CD4-positive, alpha-beta T cell treated with Interleukin-15 for 1 hour (primary cell): ENCODE measurements at regions not wholly inside any gene's neighbourhood (a gene's known extent, or its start where the extent isn't known, plus 50 kb on each side); places are given as distances from the start of the nearest gene placed in this dataset.

Experiments
- DNase-seq: peaks from one replicate; pipeline ENCODE4 v3.0.0-alpha.2; 2020

DNA sequence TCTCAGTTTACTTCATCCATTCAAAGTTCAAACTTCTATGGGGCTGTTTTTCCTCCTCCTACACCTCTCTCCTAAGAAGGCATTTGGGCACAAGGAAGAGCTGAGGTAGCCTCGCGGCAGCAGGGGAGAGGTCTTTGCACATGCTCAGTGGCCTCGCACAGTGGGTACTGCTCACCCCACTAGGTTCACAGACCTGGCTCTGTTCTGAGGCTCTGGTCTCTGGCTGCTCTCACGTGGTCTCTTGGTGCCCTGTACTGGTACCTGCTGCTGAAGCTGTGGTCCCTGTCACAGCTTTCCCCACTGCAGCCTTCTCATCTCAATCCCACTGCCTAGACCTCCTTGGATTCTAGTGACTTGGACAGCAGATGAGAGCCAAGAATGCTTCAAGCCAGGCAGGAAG is 134.7 kb upstream of the CRY1 start:
- no peak for DNase-seq

DNA sequence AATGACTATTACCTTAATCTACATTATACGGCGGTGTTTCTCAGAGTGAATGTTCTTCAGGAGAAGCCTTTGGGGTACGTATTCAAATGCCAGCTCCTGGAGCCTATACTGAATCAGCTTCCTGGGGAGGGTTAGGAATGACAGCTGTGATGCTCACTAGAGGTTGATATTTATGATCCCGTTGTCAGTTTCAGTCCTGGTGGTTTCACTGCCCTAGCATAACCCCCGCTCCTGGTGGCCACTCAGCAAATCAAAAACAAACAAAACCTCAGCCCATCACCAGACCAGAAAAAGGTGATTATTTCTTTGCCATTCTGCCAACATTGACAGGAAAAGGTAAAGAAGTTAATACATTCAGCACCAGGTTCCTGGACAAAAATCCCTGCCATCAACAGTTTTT is 136.5 kb upstream of the CRY1 start:
- no peak for DNase-seq

DNA sequence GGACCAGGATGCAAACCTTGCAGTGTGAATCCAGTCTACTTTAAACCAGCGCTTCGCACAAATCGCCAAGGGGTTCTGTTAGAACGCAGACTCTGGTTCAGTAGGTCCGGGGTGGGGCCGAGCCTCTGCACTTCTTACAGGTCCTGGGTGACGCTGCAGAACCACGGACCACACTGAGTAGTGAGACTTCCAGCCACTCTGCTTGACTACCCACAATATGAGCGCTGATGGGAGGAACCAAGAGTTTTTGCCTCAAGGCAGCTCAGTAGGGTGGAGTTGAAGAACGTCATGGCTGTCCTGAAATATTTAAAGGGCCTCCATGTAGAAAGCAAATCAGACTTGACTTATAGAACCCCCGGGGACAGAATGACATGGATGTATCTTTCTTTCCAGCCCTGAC is 138.0 kb upstream of the CRY1 start:
- no peak for DNase-seq

DNA sequence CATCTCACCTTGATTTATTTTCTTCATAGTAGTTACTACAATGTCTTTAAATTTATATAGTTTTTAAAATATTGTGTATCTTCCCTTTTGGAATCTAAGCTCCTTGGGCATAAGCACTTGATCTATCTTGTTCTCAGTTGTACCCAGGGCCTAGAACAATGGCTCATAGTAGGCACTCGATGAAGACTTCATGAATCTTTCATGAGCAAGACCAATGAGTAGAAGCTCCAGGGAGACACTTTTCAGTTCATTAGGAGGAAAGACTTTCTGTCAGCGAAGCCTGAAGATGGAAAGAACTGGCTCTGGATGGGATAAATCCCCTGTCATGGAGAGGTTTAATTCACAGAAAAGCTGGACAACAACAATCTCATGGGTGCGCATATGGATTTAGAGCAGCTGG is 140.2 kb upstream of the CRY1 start:
- DNase-seq: no peak

DNA sequence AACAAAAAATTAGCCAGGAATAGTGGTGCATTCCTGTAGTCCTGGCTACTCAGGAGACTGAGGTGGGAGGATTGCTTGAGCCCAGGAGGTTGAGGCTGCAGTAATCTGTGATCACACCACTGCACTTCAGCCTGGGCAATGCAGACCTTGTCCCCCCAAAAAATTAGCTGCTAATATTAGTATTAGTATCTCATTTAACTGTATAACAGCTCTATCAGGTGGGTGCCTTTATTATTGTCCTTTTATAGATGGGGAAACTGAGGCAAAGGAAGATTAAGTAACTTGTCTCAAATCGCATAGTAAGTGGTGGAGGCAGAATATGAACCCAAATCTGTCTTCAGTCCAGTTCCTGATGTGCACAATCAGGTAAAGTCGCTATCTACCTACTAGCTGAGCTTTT is 142.3 kb upstream of the CRY1 start:
- DNase-seq: no peak

DNA sequence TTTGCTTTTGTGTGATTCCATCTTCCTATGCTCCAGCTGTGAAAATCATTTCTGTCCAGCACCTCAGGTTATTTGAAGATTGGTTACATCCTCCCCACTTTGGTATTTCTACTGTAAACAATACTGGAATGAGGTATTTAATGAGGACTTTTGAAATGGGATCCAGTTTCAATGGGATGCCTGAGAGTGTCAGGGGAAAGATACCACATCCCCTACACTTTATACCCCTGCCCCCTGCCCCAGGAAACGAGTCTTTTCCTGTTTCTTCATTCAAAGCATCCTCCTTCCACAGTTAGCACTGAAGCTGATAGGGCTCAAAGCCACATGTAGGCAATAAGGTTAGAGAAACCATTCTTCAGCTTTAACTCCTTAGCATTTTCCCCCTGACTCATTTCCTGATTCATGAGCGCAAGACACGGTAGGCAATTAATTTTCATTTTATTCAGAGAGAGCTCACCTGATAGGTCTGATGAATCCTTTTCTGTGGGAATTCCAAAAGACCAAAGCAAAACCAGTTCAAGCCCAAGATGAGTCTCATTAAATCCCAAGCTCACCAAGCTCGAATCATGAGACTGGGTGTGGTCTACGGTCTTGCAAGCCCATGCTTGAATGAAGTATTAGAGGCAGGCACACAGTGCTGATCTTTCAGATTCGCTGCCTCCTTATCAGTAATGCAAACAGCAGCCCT is 143.6 kb upstream of the CRY1 start:
- DNase-seq: no peak

DNA sequence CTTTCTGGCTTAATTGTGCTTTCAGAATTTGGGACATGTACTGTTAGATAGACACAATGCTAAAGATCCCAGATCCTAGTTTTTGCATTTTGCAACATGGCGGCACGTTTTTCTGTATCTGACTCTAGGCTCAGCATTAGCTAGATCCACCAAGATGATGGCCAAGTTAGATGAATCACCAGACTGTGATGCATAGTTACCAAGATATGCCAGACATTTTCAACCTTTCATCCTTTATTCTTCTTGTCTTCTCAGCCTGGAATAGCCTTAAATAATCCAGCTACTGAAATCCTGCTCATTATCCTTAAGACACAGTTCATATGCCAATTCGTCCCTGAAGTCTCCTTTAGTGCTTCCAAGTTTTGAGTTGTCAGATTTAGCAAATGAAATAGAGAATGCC is 144.9 kb upstream of the CRY1 start:
- no peak for DNase-seq

DNA sequence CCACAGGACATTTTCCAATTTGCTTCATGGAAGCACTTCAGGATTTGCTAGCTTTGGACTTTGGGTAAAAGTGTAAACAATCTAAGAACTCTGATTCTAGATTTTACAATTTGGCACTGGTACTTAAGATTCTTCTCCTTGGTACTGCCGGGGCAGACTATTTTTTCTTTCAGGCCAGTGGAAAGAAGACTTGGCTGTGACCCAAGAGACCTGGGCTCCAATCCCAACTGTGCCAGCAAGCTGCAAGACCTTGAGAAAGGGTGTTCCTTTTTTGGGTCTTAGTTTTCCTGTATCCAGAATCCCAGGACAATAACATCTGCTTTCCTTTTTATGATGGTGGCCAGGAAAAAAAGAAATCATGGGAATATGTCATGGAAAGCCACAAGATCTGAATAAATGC is 148.1 kb upstream of the CRY1 start:
- no peak for DNase-seq

DNA sequence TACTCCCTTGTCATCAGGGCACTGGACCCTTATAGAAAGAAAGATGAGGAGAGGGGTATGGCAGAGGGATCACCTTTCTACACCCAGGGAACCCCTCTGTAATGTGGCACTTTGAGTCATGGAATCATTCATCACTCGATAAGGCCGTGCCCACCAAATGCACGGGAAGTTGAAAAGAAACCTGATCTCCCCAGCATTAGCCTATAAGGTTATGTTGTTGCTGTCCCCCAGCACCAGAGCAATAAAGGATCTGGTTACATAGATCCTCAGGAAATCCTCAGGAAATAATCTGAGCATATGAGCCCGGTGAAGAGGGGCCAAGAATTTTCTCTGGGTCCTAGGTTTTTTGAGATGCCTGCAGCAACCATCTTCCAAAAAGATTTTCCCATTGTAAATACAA is 148.8 kb upstream of the CRY1 start:
- no peak for DNase-seq

DNA sequence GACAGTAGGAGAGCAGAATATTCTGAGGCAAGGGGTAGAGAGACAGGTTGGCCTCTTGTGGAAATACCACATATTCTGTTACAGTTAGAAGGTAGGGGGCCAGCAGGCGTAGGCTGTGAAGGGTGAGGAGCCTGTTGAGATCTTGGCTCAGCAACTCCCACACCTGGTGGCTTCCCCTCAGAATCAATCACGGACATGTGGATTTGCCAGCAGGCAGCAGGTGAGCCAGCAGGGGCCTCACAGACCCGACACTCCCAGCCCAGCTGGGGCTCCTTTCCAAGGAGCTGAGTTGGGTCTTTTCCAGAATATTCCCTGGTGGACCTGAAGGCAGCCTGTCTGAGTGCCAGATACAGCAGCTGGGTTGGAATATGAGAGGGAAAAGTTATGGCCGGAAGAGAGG is 150.0 kb upstream of the CRY1 start:
- DNase-seq: no peak

DNA sequence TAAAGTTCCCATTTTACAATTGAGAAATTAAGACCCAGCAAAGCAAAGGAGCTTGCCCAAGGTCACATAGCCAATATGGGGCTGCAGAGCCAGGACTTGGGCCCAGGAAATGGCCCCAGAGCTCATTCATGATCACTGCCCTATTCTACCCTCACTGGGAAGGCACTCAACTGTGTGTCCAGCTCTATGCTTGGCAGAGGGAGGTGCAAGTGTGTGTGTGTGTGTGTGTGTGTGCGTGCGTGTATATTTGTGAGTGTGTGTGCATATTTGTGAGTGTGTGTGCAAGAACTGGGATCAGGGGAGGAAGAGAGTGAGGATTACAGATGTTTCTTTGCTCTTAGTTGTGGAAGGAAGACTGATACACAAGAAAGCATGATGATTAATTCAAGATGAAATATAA is 151.2 kb upstream of the CRY1 start:
- no peak for DNase-seq

DNA sequence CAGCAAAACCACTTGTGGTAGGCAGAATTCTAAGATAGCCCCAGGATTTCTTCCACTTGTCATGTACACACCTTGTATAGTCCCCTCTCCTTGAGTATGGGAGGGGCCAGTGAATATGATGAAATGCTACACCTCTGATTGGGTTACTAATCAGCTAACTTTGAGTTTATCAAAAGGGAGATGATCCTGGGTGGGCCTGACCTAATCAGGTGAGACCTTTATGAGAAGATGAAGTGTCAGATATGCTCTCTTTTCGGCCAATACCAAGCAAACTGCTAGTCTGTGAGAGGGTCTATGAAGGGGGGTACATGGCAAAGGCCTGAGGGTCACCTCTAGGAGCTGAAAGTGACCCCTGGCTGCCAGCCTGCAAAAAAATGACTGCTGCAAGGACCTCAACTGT is 154.3 kb upstream of the CRY1 start:
- no peak for DNase-seq

DNA sequence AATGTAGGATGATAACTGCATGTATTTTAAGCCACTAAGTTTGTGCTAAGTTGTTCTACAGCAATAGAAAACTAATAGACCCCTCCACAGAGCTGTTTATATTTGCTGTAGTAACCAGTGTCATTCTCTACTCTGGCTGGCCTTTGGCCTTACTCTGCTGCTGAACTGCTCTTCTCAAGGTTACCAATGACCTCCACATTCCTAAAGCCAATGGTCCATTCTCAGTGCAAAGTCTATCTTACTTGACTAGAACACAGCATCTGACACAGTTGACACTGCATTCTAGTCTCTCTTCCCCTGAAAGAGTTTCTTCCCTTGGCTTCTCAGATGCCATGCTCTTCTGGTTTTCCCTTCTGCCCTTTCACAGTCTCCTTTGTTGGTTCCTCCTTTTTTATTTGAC is 154.8 kb upstream of the CRY1 start:
- no peak for DNase-seq

DNA sequence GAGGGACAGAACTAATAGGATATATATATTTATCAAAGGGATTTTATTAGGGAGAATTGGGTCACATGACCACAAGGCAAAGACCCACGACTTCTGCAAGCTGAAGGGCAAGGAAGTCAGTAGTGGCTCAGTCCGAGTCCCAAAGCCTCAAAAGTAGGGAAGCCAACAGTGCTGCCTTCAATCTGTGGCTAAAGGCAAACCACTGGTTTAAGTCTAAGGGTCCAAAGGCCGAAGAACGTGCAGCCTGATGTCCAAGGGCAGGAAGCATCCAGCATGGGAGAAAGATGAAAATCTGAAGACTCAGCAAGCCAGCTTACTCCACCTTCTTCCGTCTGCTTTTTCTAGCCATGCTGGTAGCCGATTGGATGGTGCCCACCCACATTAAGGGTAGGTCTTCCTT is 157.9 kb upstream of the CRY1 start:
- no peak for DNase-seq

DNA sequence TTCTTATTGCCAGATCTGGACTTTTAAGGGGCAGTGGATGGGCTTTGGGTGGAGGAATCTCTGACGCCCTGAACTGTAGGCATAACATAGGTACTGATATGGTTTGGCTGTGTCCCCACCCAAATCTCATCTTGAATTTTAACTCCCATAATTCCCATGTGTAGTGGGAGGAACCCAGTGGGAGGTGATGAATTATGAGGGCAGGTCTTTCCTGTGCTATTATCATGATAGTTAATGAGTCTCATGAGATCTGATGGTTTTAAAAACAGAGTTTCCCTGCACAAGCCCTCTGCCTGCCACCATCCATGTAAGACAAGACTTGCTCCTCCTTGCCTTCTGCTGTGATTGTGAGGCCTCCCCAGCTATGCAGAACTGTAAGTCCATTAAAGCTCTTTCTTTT is 160.0 kb upstream of the CRY1 start:
- DNase-seq: no peak

DNA sequence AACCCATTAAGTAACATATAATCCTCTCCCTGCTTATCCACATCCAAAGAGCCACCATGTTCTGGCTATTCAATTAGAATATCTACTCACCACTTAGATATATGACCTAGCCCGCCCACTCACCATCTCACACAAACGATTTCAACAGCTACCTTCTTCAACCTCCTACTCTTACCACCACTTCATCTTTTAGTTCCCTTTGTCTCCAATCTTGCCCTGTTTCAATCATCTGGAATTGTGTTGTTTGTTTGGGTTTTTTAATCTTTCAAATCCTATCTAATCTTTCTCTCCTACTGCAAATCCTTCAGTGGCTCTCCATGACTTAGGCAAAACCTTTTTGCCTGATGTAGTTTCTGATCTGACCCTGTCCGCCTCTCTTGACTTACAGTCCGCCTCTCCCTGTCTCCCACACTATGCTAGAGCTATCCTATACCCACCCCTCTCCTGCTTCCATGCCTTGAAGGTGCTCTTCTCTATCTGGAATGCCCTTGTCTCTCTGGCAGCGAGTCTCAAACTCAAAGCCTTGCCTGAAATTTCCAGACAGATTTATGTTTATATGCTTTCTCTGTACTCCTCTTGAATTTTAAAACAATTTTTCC is 161.0 kb upstream of the CRY1 start:
- DNase-seq: no peak

DNA sequence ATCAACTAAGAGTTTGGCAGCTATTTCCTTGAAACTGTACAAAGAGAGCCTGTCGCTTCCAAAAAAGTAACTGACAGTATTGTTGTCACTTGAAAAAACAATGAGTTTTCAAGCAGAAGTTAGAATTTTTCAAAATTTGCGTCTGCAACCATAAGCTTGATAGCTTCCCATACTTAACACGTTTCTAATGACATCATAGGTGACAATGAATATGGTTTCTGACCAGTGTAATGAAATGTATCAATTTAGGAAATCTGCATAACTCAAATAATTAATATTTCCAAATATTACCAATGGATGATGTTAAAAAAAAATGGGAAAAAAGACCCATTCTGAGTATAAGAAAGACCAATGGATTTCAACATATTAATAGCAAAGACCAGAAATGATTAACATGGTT is 165.4 kb upstream of the CRY1 start:
- DNase-seq: no peak

DNA sequence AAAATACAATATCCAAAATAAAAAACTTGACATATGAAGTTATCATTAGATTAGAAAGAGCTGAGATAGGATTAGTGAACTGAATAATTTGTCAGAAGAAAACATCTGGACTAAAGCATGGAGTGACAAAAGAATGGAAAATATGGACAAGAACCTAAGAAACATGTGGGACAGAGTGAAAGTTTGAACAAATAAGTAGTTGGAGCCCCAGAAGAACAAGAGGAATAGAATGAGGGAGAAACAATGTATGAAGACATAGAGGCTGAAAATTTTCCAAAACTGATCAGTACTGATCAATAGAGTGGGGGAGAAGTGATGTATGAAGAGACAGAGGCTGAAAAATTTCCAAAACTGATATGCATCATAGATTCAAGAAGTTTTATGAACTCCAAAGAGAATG is 170.6 kb upstream of the CRY1 start:
- DNase-seq: no peak

DNA sequence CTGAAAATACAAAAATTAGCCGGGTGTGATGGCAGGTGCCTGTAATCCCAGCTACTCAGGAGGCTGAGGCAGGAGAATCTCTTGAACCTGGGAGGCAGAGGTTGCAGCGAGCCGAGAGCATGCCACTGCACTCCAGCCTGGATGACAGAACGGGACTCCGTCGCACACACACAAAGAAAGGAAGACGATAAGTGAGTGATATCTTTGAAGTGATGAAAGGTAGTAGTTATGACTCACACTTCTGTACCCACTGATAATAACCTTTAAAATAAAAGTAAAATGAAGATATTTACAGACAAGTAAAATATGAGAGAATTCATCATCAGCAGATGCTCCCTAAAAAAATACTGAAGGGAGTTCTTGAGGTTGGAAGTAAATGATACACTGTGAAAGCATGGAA is 171.3 kb upstream of the CRY1 start:
- DNase-seq: no peak

DNA sequence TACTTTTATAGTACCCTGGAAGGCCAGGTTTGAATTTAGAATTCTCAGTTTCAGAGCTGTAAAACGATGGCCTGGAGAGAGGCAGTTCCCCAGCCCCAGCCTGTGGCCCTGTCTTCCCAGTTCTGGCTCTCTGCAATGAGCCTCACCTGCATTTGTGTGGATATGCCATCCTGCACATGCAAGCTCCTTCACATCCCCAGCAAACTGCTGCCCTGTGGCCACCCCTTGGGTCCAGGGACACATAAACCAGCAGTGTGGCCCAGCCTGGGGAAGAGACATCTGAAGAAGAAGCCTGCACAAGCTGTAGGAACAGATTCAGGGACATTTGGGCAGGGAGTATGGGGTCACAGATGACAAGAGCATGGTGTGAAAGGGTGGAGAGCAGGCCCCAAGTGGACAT is 174.3 kb upstream of the CRY1 start:
- DNase-seq: no peak

DNA sequence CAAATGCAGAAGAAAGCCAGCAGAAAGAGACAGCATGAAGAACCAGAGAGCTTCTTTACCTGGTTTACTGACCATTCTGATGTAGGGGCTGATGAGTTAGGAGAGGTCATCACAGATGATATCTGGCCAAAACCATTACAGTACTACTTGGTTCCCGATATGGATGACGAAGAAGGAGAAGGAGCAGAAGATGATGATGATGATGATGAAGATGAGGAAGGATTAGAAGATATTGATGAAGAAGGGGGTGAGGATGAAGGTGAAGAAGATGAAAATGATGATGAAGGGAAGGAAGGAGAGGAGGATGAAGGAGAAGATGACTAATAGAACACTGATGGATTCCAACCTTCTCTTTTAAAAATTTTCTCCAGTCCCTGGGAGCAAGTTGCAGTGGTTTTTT is 178.2 kb upstream of the CRY1 start:
- no peak for DNase-seq

DNA sequence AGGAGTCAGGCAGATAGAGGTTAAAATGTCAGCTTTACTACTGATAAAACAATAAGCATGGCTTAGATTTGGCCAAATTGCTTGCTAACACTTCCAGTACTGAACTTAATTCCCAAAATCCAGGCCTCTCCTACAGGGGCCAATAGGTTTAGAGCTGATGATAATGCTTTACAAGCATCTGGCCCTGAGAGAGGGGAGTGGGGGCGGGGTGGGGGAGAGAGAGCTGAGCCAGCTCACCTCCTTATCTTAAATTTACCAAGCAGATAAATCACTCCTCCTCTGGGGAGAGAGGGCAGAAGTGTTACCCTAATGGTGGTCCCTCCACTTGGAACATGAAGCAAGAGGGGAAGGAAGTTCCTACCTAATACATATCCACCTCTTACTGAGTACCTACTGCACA is 182.2 kb upstream of the CRY1 start:
- no peak for DNase-seq

DNA sequence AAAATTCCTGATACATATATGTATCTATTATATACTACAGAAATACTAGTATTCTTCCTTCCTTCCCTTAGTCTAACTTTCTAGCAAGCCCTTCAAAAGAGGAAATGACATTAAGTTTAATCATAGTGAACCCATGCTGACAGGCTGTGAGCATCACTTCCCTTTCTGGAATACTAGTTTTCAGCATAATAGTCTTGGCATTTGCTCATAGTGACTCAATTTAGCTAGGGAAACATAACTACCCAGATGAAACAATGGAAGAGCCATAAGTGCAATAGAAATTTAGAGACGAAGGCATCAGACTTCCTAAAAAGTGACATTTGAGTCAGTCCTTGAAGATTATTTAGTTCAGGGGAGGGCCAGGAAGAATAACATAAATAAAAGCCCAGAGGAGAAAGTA is 184.5 kb upstream of the CRY1 start:
- no peak for DNase-seq

DNA sequence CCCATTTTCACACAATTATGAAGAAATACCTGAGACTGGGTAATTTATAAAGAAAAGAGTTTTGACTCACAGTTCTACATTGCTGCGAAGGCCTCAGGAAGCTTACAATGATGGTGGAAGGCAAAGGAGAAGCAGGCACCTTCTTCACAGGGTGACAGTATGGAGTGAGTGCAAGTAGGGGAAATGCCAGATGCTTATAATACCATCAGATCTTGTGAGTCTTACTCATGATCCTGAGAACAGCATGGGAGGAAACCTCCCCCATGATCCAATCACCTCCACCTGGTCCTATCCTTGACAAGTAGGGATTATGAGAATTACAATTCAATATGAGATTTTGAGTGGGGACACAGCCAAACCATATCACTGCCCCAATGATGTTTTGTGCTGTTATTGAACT is 189.3 kb upstream of the CRY1 start:
- DNase-seq: no peak

DNA sequence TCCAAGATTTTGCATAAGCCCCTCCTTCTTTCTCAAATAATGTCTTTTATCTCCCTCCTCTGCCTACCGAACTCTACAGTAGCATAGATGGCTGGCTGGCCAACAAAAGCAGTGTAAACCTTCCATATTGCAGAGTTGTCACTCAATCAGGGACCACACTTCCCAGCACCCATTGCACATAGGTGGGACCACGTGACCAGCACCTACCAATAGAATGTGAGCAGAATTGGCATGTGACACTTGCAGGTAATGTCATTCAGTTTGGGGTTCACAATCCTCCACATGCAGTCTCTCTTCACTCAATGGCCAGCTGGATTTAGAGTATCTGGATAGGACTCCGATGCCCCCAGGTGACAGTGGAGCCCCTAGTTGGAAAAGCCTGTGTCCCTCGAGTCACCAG is 190.3 kb upstream of the CRY1 start:
- no peak for DNase-seq

DNA sequence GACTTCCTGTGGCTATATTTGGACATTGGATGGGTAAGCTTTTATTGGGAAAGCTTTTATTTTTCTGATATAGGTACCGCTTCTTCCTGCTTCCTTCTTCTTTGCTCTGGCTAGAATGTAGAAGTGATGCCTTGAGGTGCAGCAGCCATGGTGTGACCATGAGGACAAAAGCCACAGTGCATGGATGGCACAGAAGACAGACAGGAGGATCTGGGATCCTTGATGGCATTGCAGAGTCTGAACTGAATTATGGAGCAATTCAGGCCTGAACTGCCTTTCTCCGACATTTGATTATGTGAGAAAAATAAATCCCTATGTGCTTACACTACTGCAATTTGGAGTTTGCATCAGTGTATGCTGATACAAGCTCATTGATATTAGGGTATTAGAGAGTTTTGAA is 191.3 kb upstream of the CRY1 start:
- DNase-seq: no peak
